AG09309 (cell line): ENCODE measurements at regions not wholly inside any gene's neighbourhood (a gene's known extent, or its start where the extent isn't known, plus 50 kb on each side); places are given as distances from the start of the nearest gene placed in this dataset.

Experiments
- DNase-seq: peaks from one replicate; pipeline ENCODE4 v3.0.0-alpha.2; 2010; ENCODE audit warnings: low read depth
- H3K4me3 ChIP-seq: 2 replicates; pipeline ENCODE4 v1.5.1; 2011; ENCODE audit warnings: mild to moderate bottlenecking, low read depth, low read length, moderate library complexity; ENCODE audit not compliant: control insufficient read depth
- CTCF ChIP-seq: IDR thresholded peaks from 2 replicates; pipeline ENCODE4 v1.5.1; 2011; ENCODE audit warnings: mild to moderate bottlenecking, low read depth, low read length, inconsistent platforms; ENCODE audit not compliant: insufficient read depth, control insufficient read depth; ENCODE audit errors: missing control alignments

DNA sequence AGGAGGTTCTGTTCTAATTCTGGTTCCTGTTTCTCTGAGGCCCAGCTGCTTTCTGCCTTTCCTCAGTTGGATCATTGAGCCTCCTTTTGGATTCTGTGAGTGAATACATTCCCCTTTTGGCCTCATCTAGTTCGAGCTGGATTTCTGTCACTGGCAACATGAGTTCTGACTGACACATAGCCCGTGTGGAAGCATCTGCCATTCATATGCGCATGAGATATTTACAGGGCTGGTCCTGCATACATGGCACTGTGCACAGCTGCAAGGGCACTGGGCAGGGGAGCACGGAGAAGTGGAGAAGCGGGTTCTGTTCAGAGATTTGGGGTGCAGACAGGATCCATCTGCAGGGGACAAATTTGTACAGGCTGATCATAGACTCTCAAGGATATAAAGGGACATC lies 352.8 kb downstream of the RPS24 start:
- DNase-seq: no peak
- no peak for TF ChIP-seq CTCF
- no peak overlapping the region for H3K4me3 ChIP-seq

GRCh38 chr10:78388331-78389050 lies 354.8 kb downstream of the RPS24 start:
- no peak overlapping the region for H3K4me3 ChIP-seq
- no peak for TF ChIP-seq CTCF
- no peak for DNase-seq

DNA sequence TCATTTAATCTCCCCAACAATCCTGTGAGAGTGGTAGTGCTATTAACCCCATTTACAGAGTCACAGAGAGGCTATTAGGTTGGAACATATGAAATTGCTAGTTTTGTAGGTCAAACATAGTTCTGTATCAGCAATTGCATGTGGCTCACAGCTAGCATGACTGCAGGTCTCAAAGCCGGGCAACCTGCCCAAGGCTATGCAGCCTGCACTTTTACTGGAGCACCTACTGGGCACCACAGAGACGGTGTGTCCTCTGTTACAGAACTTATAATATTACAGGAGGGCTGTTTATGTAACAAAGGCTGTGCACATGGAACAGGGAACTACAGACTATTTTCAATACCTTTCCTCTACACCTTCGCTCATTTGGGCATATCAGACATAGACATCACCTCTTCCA lies 355.8 kb downstream of the RPS24 start:
- no peak for TF ChIP-seq CTCF
- H3K4me3 ChIP-seq: no peak overlapping the region
- no peak for DNase-seq

- no peak for DNase-seq
- no peak overlapping the region for H3K4me3 ChIP-seq
- no peak for TF ChIP-seq CTCF
These were observed 356.4 kb downstream of the RPS24 start for GRCh38 chr10:78390051-78390450.

GRCh38 chr10:78390817-78391216 lies 357.2 kb downstream of the RPS24 start:
- no peak overlapping the region for H3K4me3 ChIP-seq
- no peak for TF ChIP-seq CTCF
- DNase-seq: no peak

GRCh38 chr10:78391585-78391984 lies 357.9 kb downstream of the RPS24 start:
- no peak for DNase-seq
- no peak overlapping the region for H3K4me3 ChIP-seq
- TF ChIP-seq CTCF: no peak
